OCI-LY3 (cell line): ENCODE measurements at regions not wholly inside any gene's neighbourhood (a gene's known extent, or its start where the extent isn't known, plus 50 kb on each side); places are given as distances from the start of the nearest gene placed in this dataset.

Experiments
- CTCF ChIP-seq: fragments of 200-600, 300-600 bp; sonication (generic); IDR thresholded peaks from 2 replicates; pipeline ENCODE4 v1.5.1; 2014; ENCODE audit warnings: antibody characterized with exemption, low read length, low read depth
- EZH2phosphoT487 ChIP-seq: fragments of 200-600 bp; shearing (Covaris generic); IDR thresholded peaks from 2 replicates; pipeline ENCODE4 v1.6.1; 2018; ENCODE audit warnings: antibody characterized with exemption, mixed run types, low read depth

- no peak for TF ChIP-seq CTCF
- TF ChIP-seq EZH2phosphoT487, result no peak
Measured at GRCh38 chr14:61965030-61965745, 203.0 kb downstream of the SNAPC1 start.
